Ovary (tissue), 3 donors: ENCODE measurements at regions not wholly inside any gene's neighbourhood (a gene's known extent, or its start where the extent isn't known, plus 50 kb on each side); places are given as distances from the start of the nearest gene placed in this dataset.

Source experiments
- EP300 ChIP-seq: sonication (generic); formaldehyde crosslinking; IDR thresholded peaks from one replicate; pipeline ENCODE4 v1.6.1; 2017; ENCODE audit warnings: antibody characterized with exemption
- POLR2A ChIP-seq: fragments of 450-650 bp; IDR thresholded peaks from one replicate; pipeline ENCODE4 v1.6.1; 2017; ENCODE audit warnings: antibody characterized with exemption, mild to moderate bottlenecking, moderate library complexity
- TF ChIP-seq, protein P1 (sequence below), 3 donors: fragments of 450-650 bp in 2 of 3; fragments of 200-600 bp in 1 of 3; IDR thresholded peaks; one replicate each; pipeline versions ENCODE4 v1.5.1 to v1.8.0; 2016 to 2022; ENCODE audit warnings: antibody characterized with exemption in 3 of 3, mild to moderate bottlenecking in 1 of 3
- donor health status: DM: no; HTN: no; CAD: no.

DNA sequence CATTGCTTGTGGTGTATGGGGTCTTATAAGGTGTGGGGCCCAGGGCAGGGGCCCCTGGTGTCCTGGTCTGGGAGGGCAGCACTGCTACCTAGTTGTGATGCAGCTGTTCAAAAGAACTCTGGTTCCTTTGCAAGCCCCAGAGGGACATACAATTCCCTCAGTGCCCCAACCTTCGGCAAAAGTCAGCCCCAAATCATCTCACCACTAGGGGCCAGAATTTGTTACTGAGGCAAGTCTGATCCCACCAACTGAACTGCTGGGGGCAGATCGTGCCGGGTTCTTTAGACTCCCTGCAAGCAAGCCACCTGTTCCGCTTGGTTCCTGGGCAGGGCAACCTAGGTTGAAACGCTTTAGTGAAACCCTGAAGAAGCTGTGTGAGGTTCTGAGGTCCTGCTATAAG is 180.1 kb upstream of the S100G start:
- TF ChIP-seq, protein P1, sequence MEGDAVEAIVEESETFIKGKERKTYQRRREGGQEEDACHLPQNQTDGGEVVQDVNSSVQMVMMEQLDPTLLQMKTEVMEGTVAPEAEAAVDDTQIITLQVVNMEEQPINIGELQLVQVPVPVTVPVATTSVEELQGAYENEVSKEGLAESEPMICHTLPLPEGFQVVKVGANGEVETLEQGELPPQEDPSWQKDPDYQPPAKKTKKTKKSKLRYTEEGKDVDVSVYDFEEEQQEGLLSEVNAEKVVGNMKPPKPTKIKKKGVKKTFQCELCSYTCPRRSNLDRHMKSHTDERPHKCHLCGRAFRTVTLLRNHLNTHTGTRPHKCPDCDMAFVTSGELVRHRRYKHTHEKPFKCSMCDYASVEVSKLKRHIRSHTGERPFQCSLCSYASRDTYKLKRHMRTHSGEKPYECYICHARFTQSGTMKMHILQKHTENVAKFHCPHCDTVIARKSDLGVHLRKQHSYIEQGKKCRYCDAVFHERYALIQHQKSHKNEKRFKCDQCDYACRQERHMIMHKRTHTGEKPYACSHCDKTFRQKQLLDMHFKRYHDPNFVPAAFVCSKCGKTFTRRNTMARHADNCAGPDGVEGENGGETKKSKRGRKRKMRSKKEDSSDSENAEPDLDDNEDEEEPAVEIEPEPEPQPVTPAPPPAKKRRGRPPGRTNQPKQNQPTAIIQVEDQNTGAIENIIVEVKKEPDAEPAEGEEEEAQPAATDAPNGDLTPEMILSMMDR (IDR thresholded peaks at IDR 0.05): no peak
- TF ChIP-seq EP300 (no peak), POLR2A (no peak)
